Hematopoietic multipotent progenitor cell treated with erythropoietin and hydrocortisone succinate and interleukin-3 and kit ligand, for 8 days (in vitro differentiated cells): ENCODE measurements at regions not wholly inside any gene's neighbourhood (a gene's known extent, or its start where the extent isn't known, plus 50 kb on each side); places are given as distances from the start of the nearest gene placed in this dataset.
"Not testable (repeated sequence)": the region's sequence is repeated elsewhere in the genome, so short reads cannot be mapped to it uniquely, and the experiment has no call there.

Experiments
- DNase-seq: peaks from one replicate; pipeline ENCODE4 v3.0.0-alpha.2; 2015

- DNase-seq, result no peak
Observed at GRCh38 chr11:35046681-35047080, 92.3 kb upstream of the CD44 start.

GRCh38 chr11:35047179-35047578 lies 91.8 kb upstream of the CD44 start:
- no peak for DNase-seq

DNA sequence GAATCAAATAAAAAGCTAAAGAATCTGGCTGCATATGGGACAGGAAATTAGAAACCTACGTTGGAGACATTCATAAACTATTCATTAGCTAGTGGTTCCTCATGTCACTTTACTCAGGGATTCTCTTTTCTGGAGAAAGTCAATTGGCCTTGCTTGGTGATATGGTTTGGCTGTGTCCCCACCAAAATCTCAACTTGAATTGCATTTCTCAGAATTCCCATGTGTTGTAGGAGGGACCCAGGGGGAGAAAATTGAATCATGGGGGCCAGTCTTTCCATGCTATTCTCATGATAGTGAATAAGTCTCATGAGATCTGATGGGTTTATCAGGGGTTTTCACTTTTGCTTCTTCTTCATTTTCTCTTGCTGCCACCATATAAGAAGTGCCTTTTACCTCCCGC lies 91.2 kb upstream of the CD44 start:
- no peak for DNase-seq

DNA sequence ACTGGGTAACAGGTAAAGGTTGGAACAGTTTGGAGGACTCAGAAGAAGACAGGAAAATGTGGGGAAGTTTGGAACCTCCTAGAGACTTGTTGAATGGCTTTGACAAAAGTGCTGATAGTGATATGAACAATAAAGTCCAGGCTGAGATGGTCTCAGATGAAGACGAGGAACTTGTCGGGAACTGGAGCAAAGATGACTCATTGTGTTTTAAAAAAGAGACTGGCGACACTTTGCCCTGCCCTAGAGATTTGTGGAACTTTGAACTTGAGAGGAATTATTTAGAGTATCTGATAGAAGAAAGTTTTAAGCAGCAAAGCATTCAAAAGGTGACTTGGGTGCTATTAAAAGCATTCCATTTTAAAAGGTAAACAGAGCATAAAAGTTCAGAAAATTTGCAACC lies 90.6 kb upstream of the CD44 start:
- DNase-seq, result not testable (repeated sequence)

GRCh38 chr11:35049859-35050531 lies 89.0 kb upstream of the CD44 start:
- no peak for DNase-seq

GRCh38 chr11:35050541-35050995 lies 88.4 kb upstream of the CD44 start:
- DNase-seq, result peak; percentile 38

DNA sequence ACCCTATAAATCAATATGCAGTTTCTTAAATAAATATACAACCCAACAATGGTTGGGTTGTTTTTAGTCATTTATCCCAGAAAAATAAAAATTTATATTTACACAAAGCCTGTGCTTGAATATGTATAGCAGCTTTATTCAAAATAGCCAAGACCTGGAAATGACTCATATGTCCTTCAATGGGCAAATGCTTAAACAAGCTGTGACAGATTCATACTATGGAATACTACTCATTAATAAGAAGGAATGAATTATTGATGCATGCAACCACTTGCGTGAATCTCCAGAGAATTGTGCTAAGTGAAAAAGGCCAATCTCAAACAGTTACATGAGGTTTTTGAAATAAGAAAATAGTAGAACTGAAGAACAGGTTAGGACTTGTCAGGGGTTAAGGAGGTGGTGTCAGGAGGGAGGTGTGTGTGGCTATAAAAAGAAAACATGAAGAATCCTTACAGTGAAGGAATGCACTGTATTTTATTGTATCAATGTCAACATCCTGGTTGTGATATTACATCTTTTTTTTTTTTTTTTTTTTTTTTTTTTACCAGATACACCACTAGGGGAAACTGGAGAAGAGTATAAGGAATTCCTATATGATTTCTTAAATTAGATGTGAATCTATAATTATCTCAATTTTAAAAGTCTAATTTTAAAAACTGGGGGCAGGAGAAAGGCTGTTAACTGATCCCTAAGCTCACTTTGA lies 82.4 kb upstream of the CD44 start:
- DNase-seq, result no peak

- DNase-seq, result no peak
Observed at GRCh38 chr11:35057926-35058668, 80.9 kb upstream of the CD44 start.

GRCh38 chr11:35058669-35059434 lies 80.1 kb upstream of the CD44 start:
- DNase-seq, result no peak

- no peak for DNase-seq
Observed at GRCh38 chr11:35061516-35062440, 77.2 kb upstream of the CD44 start.

- DNase-seq, result no peak
Observed at GRCh38 chr11:35063488-35063931, 75.5 kb upstream of the CD44 start.

DNA sequence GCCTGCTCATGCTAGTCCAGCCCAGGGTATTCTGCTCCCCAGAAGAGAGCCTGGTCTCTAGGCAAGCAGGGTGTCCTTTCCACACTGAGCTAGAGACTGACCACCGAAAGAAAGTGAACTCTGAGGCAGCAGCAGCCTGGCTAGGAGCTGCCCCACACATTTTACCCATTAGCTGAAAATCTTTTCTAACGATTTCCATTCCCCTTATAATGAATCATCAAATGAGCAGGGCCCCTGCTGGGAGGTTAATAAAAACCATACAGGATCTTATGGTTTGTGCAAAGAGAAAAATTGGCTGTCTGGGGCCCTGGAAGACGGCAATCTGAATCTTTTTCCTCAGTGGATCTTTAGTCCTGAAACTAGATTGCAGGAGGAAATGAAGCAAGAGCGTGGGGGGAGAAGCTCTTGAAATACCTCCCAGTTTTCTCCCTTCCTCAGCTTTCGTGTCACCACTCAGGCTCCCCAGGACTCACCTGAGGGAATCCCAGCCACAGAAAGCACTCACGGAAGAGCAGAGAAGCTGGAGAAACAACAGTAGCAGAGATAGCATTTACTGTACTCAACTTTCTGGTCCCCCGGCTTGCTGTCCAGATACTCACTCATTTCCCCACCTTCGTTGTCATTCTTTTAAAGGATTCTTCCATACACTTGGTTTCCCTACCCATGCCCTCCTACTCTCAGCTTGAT lies 74.7 kb upstream of the CD44 start:
- DNase-seq, result no peak

- no peak for DNase-seq
Observed at GRCh38 chr11:35065566-35065965, 73.4 kb upstream of the CD44 start.

- no peak for DNase-seq
Observed at GRCh38 chr11:35066030-35066429, 72.9 kb upstream of the CD44 start.

GRCh38 chr11:35066783-35067423 lies 72.1 kb upstream of the CD44 start:
- peak; percentile 65 for DNase-seq

GRCh38 chr11:35071722-35072121 lies 67.2 kb upstream of the CD44 start:
- no peak for DNase-seq

DNA sequence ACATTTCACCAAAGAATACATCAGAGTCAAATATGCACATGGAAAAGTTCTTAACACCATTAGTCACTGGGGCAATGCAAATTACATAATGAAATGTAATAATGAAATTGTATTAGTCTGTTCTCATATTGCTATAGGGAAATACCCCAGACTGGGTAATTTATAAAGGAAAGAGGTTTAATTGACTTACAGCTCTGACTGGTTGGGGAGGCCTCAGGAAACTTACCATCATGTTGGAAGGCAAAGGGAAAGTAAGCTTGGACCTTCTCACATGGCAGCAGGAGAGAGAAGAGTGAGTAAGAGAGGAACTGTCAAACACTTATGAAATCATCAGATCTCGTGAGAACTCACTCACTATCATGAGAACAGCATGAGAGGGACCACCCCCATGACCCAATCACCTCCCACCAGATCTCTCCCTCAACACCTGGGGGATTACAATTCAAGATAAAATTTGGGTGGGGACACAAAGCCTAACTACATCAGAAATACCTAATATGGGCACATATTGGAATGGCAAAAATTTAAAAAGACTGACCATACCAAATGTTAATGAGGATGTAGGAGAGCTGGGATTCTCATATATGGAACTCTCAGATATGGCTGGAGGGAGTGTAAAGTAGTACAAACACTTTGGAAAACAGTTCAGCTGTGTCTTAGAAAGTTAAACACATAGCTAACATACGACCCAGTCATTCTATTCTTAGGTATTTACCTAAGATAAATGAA lies 65.1 kb upstream of the CD44 start:
- DNase-seq, result peak; percentile 19

GRCh38 chr11:35076201-35077100 lies 62.5 kb upstream of the CD44 start:
- no peak for DNase-seq
